ENCODE measurements at regions not wholly inside any gene's neighbourhood (a gene's known extent, or its start where the extent isn't known, plus 50 kb on each side); places are given as distances from the start of the nearest gene placed in this dataset.

DNA sequence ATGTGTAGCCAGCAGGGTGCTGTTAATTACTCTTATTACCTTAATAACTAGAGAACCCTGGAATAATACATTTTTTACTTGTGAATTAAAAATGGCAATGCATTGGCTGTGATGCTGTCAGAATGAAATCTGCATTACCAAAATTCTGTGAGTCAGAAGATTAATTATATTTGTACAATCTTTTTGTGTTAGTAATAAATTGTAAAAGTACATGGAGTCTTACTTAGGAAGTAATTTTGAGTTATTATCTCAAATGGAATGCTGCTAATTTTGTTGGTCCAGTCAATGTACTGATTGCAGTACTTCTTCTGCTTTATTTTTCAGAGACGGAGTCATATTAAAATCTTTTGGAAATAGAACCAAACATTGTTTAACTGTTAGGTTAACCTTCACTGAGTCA is 152.0 kb upstream of the SLC10A2 start:
- TF ChIP-seq, protein P1, sequence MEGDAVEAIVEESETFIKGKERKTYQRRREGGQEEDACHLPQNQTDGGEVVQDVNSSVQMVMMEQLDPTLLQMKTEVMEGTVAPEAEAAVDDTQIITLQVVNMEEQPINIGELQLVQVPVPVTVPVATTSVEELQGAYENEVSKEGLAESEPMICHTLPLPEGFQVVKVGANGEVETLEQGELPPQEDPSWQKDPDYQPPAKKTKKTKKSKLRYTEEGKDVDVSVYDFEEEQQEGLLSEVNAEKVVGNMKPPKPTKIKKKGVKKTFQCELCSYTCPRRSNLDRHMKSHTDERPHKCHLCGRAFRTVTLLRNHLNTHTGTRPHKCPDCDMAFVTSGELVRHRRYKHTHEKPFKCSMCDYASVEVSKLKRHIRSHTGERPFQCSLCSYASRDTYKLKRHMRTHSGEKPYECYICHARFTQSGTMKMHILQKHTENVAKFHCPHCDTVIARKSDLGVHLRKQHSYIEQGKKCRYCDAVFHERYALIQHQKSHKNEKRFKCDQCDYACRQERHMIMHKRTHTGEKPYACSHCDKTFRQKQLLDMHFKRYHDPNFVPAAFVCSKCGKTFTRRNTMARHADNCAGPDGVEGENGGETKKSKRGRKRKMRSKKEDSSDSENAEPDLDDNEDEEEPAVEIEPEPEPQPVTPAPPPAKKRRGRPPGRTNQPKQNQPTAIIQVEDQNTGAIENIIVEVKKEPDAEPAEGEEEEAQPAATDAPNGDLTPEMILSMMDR (IDR thresholded peaks at IDR 0.05) = no peak
- TF ChIP-seq POLR2A (IDR thresholded peaks at IDR 0.05) = no peak
